Neural cell (in vitro differentiated cells): ENCODE measurements at regions not wholly inside any gene's neighbourhood (a gene's known extent, or its start where the extent isn't known, plus 50 kb on each side); places are given as distances from the start of the nearest gene placed in this dataset.

Experiments
- H2AFZ ChIP-seq: fragments of 200-600, 300-800 bp; sonication (generic), shearing (Covaris generic); 2 replicates; pipeline ENCODE4 v1.6.0; 2014; ENCODE audit warnings: low read depth, mild to moderate bottlenecking, antibody characterized with exemption, low read length, moderate library complexity
- H3F3A ChIP-seq: fragments of 200-600 bp; shearing (Covaris generic); 2 replicates; pipeline ENCODE4 v1.6.1; 2016; ENCODE audit warnings: mild to moderate bottlenecking, moderate library complexity, mixed read lengths, antibody characterized with exemption, low read length; ENCODE audit not compliant: insufficient read depth, poor library complexity, severe bottlenecking
- H3K27ac ChIP-seq: fragments of 200-600, 300-800 bp; sonication (generic), shearing (Covaris generic); 2 replicates; pipeline ENCODE4 v1.5.1; 2014; ENCODE audit warnings: mild to moderate bottlenecking, low read length, moderate library complexity
- H3K27me3 ChIP-seq: fragments of 300-800, 200-600 bp; sonication (generic), shearing (Covaris generic); 2 replicates; pipeline ENCODE4 v1.6.0; 2014; ENCODE audit warnings: mild to moderate bottlenecking, low read depth, low read length, moderate library complexity; ENCODE audit not compliant: insufficient read depth
- H3K36me3 ChIP-seq: fragments of 300-800, 200-600 bp; sonication (generic), shearing (Covaris generic); 2 replicates; pipeline ENCODE4 v1.5.1; 2014; ENCODE audit warnings: mild to moderate bottlenecking, antibody characterized with exemption, low read length, moderate library complexity; ENCODE audit not compliant: insufficient read depth
- H3K4me2 ChIP-seq: fragments of 300-800, 200-600 bp; sonication (generic), shearing (Covaris generic); 2 replicates; pipeline ENCODE4 v1.6.0; 2014; ENCODE audit warnings: mild to moderate bottlenecking, low read length
- H3K4me3 ChIP-seq: fragments of 300-800, 200-600 bp; sonication (generic), shearing (Covaris generic); 2 replicates; pipeline ENCODE4 v1.5.1; 2014; ENCODE audit warnings: mild to moderate bottlenecking, low read length, moderate library complexity
- H3K79me2 ChIP-seq: fragments of 200-600 bp; shearing (Covaris generic); replicated peaks from 2 replicates; pipeline ENCODE4 v1.6.0; 2014; ENCODE audit warnings: mild to moderate bottlenecking, low read length, moderate library complexity; ENCODE audit not compliant: insufficient read depth
- H3K9ac ChIP-seq: fragments of 300-800, 200-600 bp; sonication (generic), shearing (Covaris generic); 2 replicates; pipeline ENCODE4 v1.6.1; 2016; ENCODE audit warnings: mild to moderate bottlenecking, low read length, mixed read lengths
- H3K9me2 ChIP-seq: fragments of 200-600 bp; shearing (Covaris generic); 2 replicates; pipeline ENCODE4 v1.6.1; 2016; ENCODE audit warnings: mild to moderate bottlenecking, low read length, mixed read lengths; ENCODE audit not compliant: insufficient read depth
- H3K9me3 ChIP-seq: fragments of 200-600, 300-800 bp; sonication (generic), shearing (Covaris generic); 2 replicates; pipeline ENCODE4 v1.6.1; 2016; ENCODE audit warnings: mild to moderate bottlenecking, mixed run types, low read length, moderate library complexity, mixed read lengths
- H4K20me1 ChIP-seq: fragments of 200-600 bp; shearing (Covaris generic); 2 replicates; pipeline ENCODE4 v1.6.1; 2016; ENCODE audit warnings: mild to moderate bottlenecking, mixed run types; ENCODE audit not compliant: insufficient read depth
- EP300 ChIP-seq: fragments of 450-650 bp; conservative IDR thresholded peaks from 2 replicates; pipeline ENCODE4 v1.6.1; 2014; ENCODE audit warnings: antibody characterized with exemption, mild to moderate bottlenecking, moderate library complexity; ENCODE audit not compliant: poor library complexity, severe bottlenecking
- EZH2 ChIP-seq: fragments of 200-600, 300-800 bp; shearing (Covaris generic), sonication (generic); IDR thresholded peaks from 2 replicates; pipeline ENCODE4 v1.6.1; 2014; ENCODE audit warnings: antibody characterized with exemption, low read length, borderline replicate concordance, mild to moderate bottlenecking; ENCODE audit not compliant: insufficient read depth, poor library complexity, severe bottlenecking
- MXI1 ChIP-seq: fragments of 450-650 bp; conservative IDR thresholded peaks from 2 replicates; pipeline ENCODE4 v1.6.1; 2014; ENCODE audit warnings: antibody characterized with exemption, mild to moderate bottlenecking; ENCODE audit not compliant: poor library complexity, severe bottlenecking
- POLR2AphosphoS5 ChIP-seq: IDR thresholded peaks from 2 replicates; pipeline ENCODE4 v1.6.1; 2012
- RAD21 ChIP-seq: fragments of 450-650 bp; conservative IDR thresholded peaks from 2 replicates; pipeline ENCODE4 v1.6.1; 2014; ENCODE audit warnings: antibody characterized with exemption, mild to moderate bottlenecking, moderate library complexity
- SMC3 ChIP-seq: fragments of 450-650 bp; conservative IDR thresholded peaks from 2 replicates; pipeline ENCODE4 v1.6.1; 2014; ENCODE audit warnings: antibody characterized with exemption, mild to moderate bottlenecking, moderate library complexity; ENCODE audit not compliant: poor library complexity
- TAF1 ChIP-seq: IDR thresholded peaks from 2 replicates; pipeline ENCODE4 v1.6.1; 2012; ENCODE audit warnings: low read depth
- TF ChIP-seq, protein P1 (sequence below): IDR thresholded peaks from 2 replicates; pipeline ENCODE4 v1.6.1; 2012; ENCODE audit warnings: borderline replicate concordance
- TF ChIP-seq, protein P2 (sequence below): fragments of 450-650 bp; IDR thresholded peaks from 2 replicates; pipeline ENCODE4 v1.5.1; 2014; ENCODE audit warnings: antibody characterized with exemption, mild to moderate bottlenecking, moderate library complexity; ENCODE audit not compliant: poor library complexity, severe bottlenecking

DNA sequence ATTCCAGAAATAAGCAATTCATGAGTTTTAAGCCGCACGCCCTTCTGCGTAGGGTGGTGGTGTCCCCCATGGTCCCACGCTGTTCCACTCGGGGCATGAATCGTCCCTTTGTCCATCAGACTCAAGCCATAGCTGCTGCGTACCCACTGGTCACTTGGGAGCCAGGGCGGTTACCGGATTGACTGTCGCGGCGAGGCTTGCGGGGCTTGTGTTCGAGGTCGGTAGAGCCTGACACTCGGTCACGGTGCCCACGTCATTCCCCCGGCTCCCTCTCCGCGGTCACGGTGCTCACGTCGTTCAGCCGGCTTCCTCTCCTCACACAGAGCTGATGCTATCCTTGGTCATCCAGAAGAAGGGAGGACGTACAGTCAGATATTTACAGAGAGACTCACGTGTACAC is 1227.0 kb downstream of the BRD1 start:
- no peak overlapping the region for H3K9ac ChIP-seq
- H2AFZ ChIP-seq: no peak overlapping the region
- no peaks in the 10 kb centered on the region for H3F3A ChIP-seq
- no peaks in the 10 kb centered on the region for H4K20me1 ChIP-seq
- no peak overlapping the region for H3K4me2 ChIP-seq
- TF ChIP-seq POLR2AphosphoS5 (no peak), TAF1 (no peak), MXI1 (no peak)
- H3K27ac ChIP-seq: no peak overlapping the region
- no peak overlapping the region for H3K4me3 ChIP-seq
- no peaks in the 10 kb centered on the region for H3K9me2 ChIP-seq
- no peaks in the 10 kb centered on the region for H3K27me3 ChIP-seq
- no peaks in the 10 kb centered on the region for H3K79me2 ChIP-seq
- no peaks in the 10 kb centered on the region for H3K36me3 ChIP-seq
- peaks cover 2% of the 10 kb centered on the region for H3K9me3 ChIP-seq

DNA sequence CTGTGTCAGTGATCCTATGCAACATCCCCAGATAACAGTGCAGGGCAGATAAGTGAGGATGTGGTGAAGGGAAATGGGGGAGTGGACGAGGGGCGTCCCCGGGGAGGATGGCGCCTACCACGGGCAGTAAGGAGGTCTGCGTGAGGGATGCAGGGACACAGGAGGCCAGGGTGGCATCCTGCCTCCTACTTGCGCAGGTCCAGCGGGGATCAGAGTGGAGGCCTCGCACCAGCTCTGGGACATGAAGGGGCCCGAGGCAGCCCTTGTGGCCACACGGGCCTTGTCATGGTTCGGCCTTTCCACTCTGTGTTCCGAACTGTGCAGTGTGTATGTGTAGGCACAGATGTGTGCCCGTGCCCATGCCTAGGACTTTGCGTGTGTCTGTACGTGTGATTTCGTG is 1227.5 kb downstream of the BRD1 start:
- H3K4me3 ChIP-seq: no peak overlapping the region
- no peak overlapping the region for H2AFZ ChIP-seq
- H3K9me2 ChIP-seq: no peaks in the 10 kb centered on the region
- H3F3A ChIP-seq: no peaks in the 10 kb centered on the region
- no peaks in the 10 kb centered on the region for H3K27me3 ChIP-seq
- H3K79me2 ChIP-seq: no peaks in the 10 kb centered on the region
- H3K9me3 ChIP-seq: peaks cover 2% of the 10 kb centered on the region
- H3K4me2 ChIP-seq: no peak overlapping the region
- no peak overlapping the region for H3K27ac ChIP-seq
- H4K20me1 ChIP-seq: no peaks in the 10 kb centered on the region
- H3K36me3 ChIP-seq: no peaks in the 10 kb centered on the region
- no peak overlapping the region for H3K9ac ChIP-seq
- no peak for TF ChIP-seq EZH2

DNA sequence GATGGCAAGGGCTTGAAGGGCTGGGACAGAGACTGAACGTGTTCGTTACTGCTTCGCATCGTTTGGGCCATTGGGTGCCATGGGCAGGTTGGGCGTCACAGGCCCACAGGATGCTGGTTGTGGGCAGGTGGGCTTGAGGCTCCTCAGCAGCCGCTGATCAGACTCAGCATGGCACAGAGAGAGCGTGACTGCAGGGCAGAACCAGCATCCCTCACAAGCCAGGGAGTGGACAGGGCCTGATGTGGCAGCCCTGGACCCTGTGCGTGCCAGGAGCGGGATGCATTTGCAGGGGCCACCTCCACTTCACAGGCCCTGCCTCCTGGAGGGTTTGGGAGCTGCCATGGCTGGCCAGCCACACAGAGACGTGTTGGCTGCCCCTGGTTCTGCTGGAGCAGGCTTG is 1228.3 kb downstream of the BRD1 start:
- no peak for TF ChIP-seq RAD21
- no peak overlapping the region for H3K4me3 ChIP-seq
- no peak overlapping the region for H2AFZ ChIP-seq
- H3K9me3 ChIP-seq: peaks cover 2% of the 10 kb centered on the region
- no peaks in the 10 kb centered on the region for H3K9me2 ChIP-seq
- H3F3A ChIP-seq: no peaks in the 10 kb centered on the region
- H4K20me1 ChIP-seq: no peaks in the 10 kb centered on the region
- H3K27me3 ChIP-seq: no peaks in the 10 kb centered on the region
- no peak overlapping the region for H3K4me2 ChIP-seq
- H3K36me3 ChIP-seq: no peaks in the 10 kb centered on the region
- no peak overlapping the region for H3K27ac ChIP-seq
- H3K79me2 ChIP-seq: no peaks in the 10 kb centered on the region
- H3K9ac ChIP-seq: no peak overlapping the region

DNA sequence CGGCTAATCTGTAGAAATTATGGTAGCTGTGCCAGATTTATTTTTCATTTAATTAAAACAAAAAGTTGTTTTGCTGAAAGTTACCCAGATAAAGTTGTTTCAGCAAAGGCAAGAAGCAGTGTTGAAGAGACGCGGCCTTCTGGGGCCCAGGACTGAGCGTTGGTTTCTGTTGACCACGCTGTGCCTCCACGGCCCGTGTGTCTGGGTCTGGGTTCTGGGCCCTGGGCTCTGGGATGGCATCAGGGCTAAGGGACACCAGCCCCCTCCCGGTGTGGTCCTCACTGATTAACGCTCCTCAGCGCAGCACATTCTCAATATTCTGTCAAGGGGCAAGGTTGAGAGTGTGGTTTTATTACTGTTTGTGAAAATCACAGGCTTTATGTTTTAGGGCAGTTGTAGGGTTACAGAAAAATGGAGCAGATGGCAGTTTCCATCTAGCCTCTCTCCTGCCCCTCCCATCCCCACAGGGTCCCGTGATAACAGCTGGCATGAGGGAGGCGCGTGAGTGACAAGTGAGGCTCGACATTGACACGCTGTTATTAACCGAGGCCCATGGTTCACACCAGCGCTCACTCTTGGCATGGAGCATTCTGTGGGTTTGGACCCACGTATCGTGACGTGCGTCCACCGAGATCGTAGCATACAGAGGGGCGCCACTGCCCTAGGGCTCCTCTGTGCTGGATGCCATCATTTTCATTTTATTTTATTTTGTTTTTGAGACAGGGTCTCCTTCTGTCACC is 1231.4 kb downstream of the BRD1 start:
- no peaks in the 10 kb centered on the region for H3F3A ChIP-seq
- H3K9ac ChIP-seq: no peak overlapping the region
- H3K27me3 ChIP-seq: no peaks in the 10 kb centered on the region
- H4K20me1 ChIP-seq: no peaks in the 10 kb centered on the region
- no peaks in the 10 kb centered on the region for H3K9me2 ChIP-seq
- H3K27ac ChIP-seq: no peak overlapping the region
- no peak overlapping the region for H3K4me3 ChIP-seq
- peaks cover 2% of the 10 kb centered on the region for H3K9me3 ChIP-seq
- no peaks in the 10 kb centered on the region for H3K36me3 ChIP-seq
- TF ChIP-seq MXI1 (no peak), EP300 (no peak), EZH2 (no peak), TAF1 (no peak), SMC3 (no peak), POLR2AphosphoS5 (no peak), RAD21 (no peak)
- TF ChIP-seq, protein P1, sequence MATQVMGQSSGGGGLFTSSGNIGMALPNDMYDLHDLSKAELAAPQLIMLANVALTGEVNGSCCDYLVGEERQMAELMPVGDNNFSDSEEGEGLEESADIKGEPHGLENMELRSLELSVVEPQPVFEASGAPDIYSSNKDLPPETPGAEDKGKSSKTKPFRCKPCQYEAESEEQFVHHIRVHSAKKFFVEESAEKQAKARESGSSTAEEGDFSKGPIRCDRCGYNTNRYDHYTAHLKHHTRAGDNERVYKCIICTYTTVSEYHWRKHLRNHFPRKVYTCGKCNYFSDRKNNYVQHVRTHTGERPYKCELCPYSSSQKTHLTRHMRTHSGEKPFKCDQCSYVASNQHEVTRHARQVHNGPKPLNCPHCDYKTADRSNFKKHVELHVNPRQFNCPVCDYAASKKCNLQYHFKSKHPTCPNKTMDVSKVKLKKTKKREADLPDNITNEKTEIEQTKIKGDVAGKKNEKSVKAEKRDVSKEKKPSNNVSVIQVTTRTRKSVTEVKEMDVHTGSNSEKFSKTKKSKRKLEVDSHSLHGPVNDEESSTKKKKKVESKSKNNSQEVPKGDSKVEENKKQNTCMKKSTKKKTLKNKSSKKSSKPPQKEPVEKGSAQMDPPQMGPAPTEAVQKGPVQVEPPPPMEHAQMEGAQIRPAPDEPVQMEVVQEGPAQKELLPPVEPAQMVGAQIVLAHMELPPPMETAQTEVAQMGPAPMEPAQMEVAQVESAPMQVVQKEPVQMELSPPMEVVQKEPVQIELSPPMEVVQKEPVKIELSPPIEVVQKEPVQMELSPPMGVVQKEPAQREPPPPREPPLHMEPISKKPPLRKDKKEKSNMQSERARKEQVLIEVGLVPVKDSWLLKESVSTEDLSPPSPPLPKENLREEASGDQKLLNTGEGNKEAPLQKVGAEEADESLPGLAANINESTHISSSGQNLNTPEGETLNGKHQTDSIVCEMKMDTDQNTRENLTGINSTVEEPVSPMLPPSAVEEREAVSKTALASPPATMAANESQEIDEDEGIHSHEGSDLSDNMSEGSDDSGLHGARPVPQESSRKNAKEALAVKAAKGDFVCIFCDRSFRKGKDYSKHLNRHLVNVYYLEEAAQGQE: no peak
- TF ChIP-seq, protein P2, sequence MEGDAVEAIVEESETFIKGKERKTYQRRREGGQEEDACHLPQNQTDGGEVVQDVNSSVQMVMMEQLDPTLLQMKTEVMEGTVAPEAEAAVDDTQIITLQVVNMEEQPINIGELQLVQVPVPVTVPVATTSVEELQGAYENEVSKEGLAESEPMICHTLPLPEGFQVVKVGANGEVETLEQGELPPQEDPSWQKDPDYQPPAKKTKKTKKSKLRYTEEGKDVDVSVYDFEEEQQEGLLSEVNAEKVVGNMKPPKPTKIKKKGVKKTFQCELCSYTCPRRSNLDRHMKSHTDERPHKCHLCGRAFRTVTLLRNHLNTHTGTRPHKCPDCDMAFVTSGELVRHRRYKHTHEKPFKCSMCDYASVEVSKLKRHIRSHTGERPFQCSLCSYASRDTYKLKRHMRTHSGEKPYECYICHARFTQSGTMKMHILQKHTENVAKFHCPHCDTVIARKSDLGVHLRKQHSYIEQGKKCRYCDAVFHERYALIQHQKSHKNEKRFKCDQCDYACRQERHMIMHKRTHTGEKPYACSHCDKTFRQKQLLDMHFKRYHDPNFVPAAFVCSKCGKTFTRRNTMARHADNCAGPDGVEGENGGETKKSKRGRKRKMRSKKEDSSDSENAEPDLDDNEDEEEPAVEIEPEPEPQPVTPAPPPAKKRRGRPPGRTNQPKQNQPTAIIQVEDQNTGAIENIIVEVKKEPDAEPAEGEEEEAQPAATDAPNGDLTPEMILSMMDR: no peak
- H3K79me2 ChIP-seq: no peaks in the 10 kb centered on the region
- no peak overlapping the region for H2AFZ ChIP-seq
- no peak overlapping the region for H3K4me2 ChIP-seq
